T-helper 2 cell treated with Interferon-gamma antibody and Interleukin-4, amounts not matched to agents 100 ng/mL and 5 ng/mL, for 36 hours (primary cell): ENCODE measurements at regions not wholly inside any gene's neighbourhood (a gene's known extent, or its start where the extent isn't known, plus 50 kb on each side); places are given as distances from the start of the nearest gene placed in this dataset.

Source experiments
- intact Hi-C: fragments of 100-400 bp; cut with micrococcal nuclease; formaldehyde crosslinking; loops from one replicate; pipeline ENCODE4 v1.15.1; 2023

GRCh38 chr15:79186616-79187015, 95.9 kb upstream of the ANKRD34C start:
- intact Hi-C loops = loop anchor here (10.0 kb wide), 1 partner anchor 272 kb away; no protein-coding TSS in a partner anchor

- intact Hi-C loops = loop anchor here (10.0 kb wide), 1 partner anchor 270 kb away; no protein-coding TSS in a partner anchor
Measured at GRCh38 chr15:79185199-79185598, 94.6 kb upstream of the RASGRF1 start.

GRCh38 chr15:79184465-79184892, 93.9 kb upstream of the RASGRF1 start:
- intact Hi-C loops = loop anchor here (10.0 kb wide), 1 partner anchor 270 kb away; no protein-coding TSS in a partner anchor

GRCh38 chr15:79180318-79180717, 89.7 kb upstream of the RASGRF1 start:
- intact Hi-C loops = loop anchor here (10.0 kb wide), 1 partner anchor 266 kb away; no protein-coding TSS in a partner anchor

- intact Hi-C loops = no loop called here
Measured at GRCh38 chr15:79179597-79179996, 89.0 kb upstream of the RASGRF1 start.

GRCh38 chr15:79179108-79179561, 88.6 kb upstream of the RASGRF1 start:
- intact Hi-C loops = no loop called here

- intact Hi-C loops = no loop called here
Measured at GRCh38 chr15:79178594-79178993, 88.0 kb upstream of the RASGRF1 start.

GRCh38 chr15:79176151-79176550, 85.6 kb upstream of the RASGRF1 start:
- intact Hi-C loops = no loop called here

- intact Hi-C loops = no loop called here
Measured at GRCh38 chr15:79172801-79173460, 82.4 kb upstream of the RASGRF1 start.

- intact Hi-C loops = no loop called here
Measured at GRCh38 chr15:79172032-79172481, 81.5 kb upstream of the RASGRF1 start.

GRCh38 chr15:79171320-79172031, 80.9 kb upstream of the RASGRF1 start:
- intact Hi-C loops = no loop called here

- intact Hi-C loops = no loop called here
Measured at GRCh38 chr15:79170256-79170664, 79.7 kb upstream of the RASGRF1 start.

GRCh38 chr15:79169526-79170133, 79.0 kb upstream of the RASGRF1 start:
- intact Hi-C loops = no loop called here

GRCh38 chr15:79168922-79169456, 78.4 kb upstream of the RASGRF1 start:
- intact Hi-C loops = no loop called here

GRCh38 chr15:79167776-79168175, 77.2 kb upstream of the RASGRF1 start:
- intact Hi-C loops = no loop called here

- intact Hi-C loops = no loop called here
Measured at GRCh38 chr15:79166311-79166955, 75.9 kb upstream of the RASGRF1 start.

- intact Hi-C loops = no loop called here
Measured at GRCh38 chr15:79164465-79164864, 73.9 kb upstream of the RASGRF1 start.

- intact Hi-C loops = no loop called here
Measured at GRCh38 chr15:79164043-79164442, 73.5 kb upstream of the RASGRF1 start.

GRCh38 chr15:79163395-79163794, 72.8 kb upstream of the RASGRF1 start:
- intact Hi-C loops = no loop called here

- intact Hi-C loops = no loop called here
Measured at GRCh38 chr15:79161837-79162508, 71.4 kb upstream of the RASGRF1 start.

- intact Hi-C loops = no loop called here
Measured at GRCh38 chr15:79160211-79160610, 69.6 kb upstream of the RASGRF1 start.
